H9 (cell line): ENCODE measurements at regions not wholly inside any gene's neighbourhood (a gene's known extent, or its start where the extent isn't known, plus 50 kb on each side); places are given as distances from the start of the nearest gene placed in this dataset.

Experiments
- DNase-seq: peaks from one replicate; pipeline ENCODE4 v3.0.0-alpha.2; 2017
- H2AFZ ChIP-seq: one replicate; pipeline ENCODE4 v1.6.1; 2013; ENCODE audit warnings: mild to moderate bottlenecking, low read length, control low read depth, moderate library complexity
- H2AK5ac ChIP-seq: 2 replicates; pipeline ENCODE4 v1.6.1; 2013; ENCODE audit warnings: low read length, control low read depth, mixed read lengths; ENCODE audit not compliant: insufficient read length
- H2BK120ac ChIP-seq: one replicate; pipeline ENCODE4 v1.6.1; 2013; ENCODE audit warnings: low read depth, mild to moderate bottlenecking, low read length, control low read depth, inconsistent platforms; ENCODE audit not compliant: poor library complexity, severe bottlenecking
- H2BK12ac ChIP-seq: 2 replicates; pipeline ENCODE4 v1.6.1; 2013; ENCODE audit warnings: low read length, control low read depth, mixed read lengths, low read depth; ENCODE audit not compliant: insufficient read length
- H2BK15ac ChIP-seq: 2 replicates; pipeline ENCODE4 v1.6.1; 2013; ENCODE audit warnings: low read depth, low read length, control low read depth
- H2BK20ac ChIP-seq: one replicate; pipeline ENCODE4 v1.6.1; 2013; ENCODE audit warnings: low read depth, mild to moderate bottlenecking, low read length, control low read depth, inconsistent platforms; ENCODE audit not compliant: poor library complexity, severe bottlenecking
- H2BK5ac ChIP-seq: 2 replicates; pipeline ENCODE4 v1.6.1; 2013; ENCODE audit warnings: low read length, control low read depth, mixed read lengths; ENCODE audit not compliant: insufficient read length
- H3K14ac ChIP-seq: 2 replicates; pipeline ENCODE4 v1.6.1; 2013; ENCODE audit warnings: low read length, control low read depth; ENCODE audit not compliant: insufficient read depth
- H3K18ac ChIP-seq: 2 replicates; pipeline ENCODE4 v1.6.1; 2013; ENCODE audit warnings: low read depth, mild to moderate bottlenecking, mixed read lengths, low read length, control low read depth; ENCODE audit not compliant: insufficient read length
- H3K23ac ChIP-seq: 2 replicates; pipeline ENCODE4 v1.6.1; 2013; ENCODE audit warnings: low read length, control low read depth, mixed read lengths, low read depth; ENCODE audit not compliant: insufficient read length
- H3K23me2 ChIP-seq: 2 replicates; pipeline ENCODE4 v1.6.1; 2013; ENCODE audit warnings: low read depth, mild to moderate bottlenecking, mixed read lengths, low read length, control low read depth; ENCODE audit not compliant: insufficient read length, poor library complexity, severe bottlenecking
- H3K27ac ChIP-seq: 2 replicates; pipeline ENCODE4 v1.5.1; 2013; ENCODE audit warnings: low read length, control low read depth, mixed read lengths, low read depth; ENCODE audit not compliant: insufficient read length
- H3K27me3 ChIP-seq: 2 replicates; pipeline ENCODE4 v1.6.1; 2013; ENCODE audit warnings: low read length, control low read depth, inconsistent platforms; ENCODE audit not compliant: insufficient read depth
- H3K4ac ChIP-seq: 2 replicates; pipeline ENCODE4 v1.6.1; 2013; ENCODE audit warnings: low read depth, mild to moderate bottlenecking, control low read depth, inconsistent platforms, low read length, moderate library complexity
- H3K4me1 ChIP-seq: 2 replicates; pipeline ENCODE4 v1.6.1; 2013; ENCODE audit warnings: low read length, control low read depth, inconsistent platforms; ENCODE audit not compliant: insufficient read depth
- H3K4me2 ChIP-seq: 2 replicates; pipeline ENCODE4 v1.6.1; 2013; ENCODE audit warnings: low read length, control low read depth, mixed read lengths; ENCODE audit not compliant: insufficient read length, insufficient read depth
- H3K56ac ChIP-seq: 2 replicates; pipeline ENCODE4 v1.6.1; 2013; ENCODE audit warnings: low read depth, mild to moderate bottlenecking, mixed read lengths, low read length, control low read depth; ENCODE audit not compliant: insufficient read length
- H3K79me1 ChIP-seq: 2 replicates; pipeline ENCODE4 v1.6.1; 2013; ENCODE audit warnings: low read depth, mild to moderate bottlenecking, moderate library complexity, low read length, control low read depth, inconsistent platforms; ENCODE audit not compliant: insufficient read depth, poor library complexity, severe bottlenecking
- H3K79me2 ChIP-seq: 2 replicates; pipeline ENCODE4 v1.6.1; 2013; ENCODE audit warnings: low read length, control low read depth, inconsistent platforms; ENCODE audit not compliant: insufficient read depth
- H3K9ac ChIP-seq: 2 replicates; pipeline ENCODE4 v1.6.1; 2013; ENCODE audit warnings: low read length, control low read depth, mixed read lengths; ENCODE audit not compliant: insufficient read length; ENCODE audit errors: extremely low read depth
- H3K9me3 ChIP-seq: one replicate; pipeline ENCODE4 v1.6.1; 2013; ENCODE audit warnings: low read depth, low read length, inconsistent platforms; ENCODE audit not compliant: control insufficient read depth
- H3T11ph ChIP-seq: one replicate; pipeline ENCODE4 v1.6.1; 2013; ENCODE audit warnings: mild to moderate bottlenecking, low read length, control low read depth, inconsistent platforms
- H4K20me1 ChIP-seq: one replicate; pipeline ENCODE4 v1.6.1; 2013; ENCODE audit not compliant: control insufficient read depth, insufficient read length, insufficient read depth
- H4K5ac ChIP-seq: 2 replicates; pipeline ENCODE4 v1.6.1; 2013; ENCODE audit warnings: low read depth, mild to moderate bottlenecking, mixed read lengths, low read length, control low read depth; ENCODE audit not compliant: insufficient read length
- H4K8ac ChIP-seq: replicated peaks from 2 replicates; pipeline ENCODE4 v1.6.1; 2013; ENCODE audit warnings: low read length, control low read depth, mixed read lengths, low read depth; ENCODE audit not compliant: insufficient read length
- H4K91ac ChIP-seq: 2 replicates; pipeline ENCODE4 v1.6.1; 2013; ENCODE audit warnings: low read depth, mild to moderate bottlenecking, moderate library complexity, mixed read lengths, low read length, control low read depth; ENCODE audit not compliant: insufficient read length
- H3K27ac Mint-ChIP-seq, 3 experiments: 2 replicates in 2 of 3; 3 replicates in 1 of 3; pipeline ENCODE4 v1.8.0; 2020 to 2021; ENCODE audit warnings: mixed read lengths in 3 of 3, mild to moderate bottlenecking in 1 of 3, moderate library complexity in 1 of 3
- H3K27me3 Mint-ChIP-seq: 2 replicates; pipeline ENCODE4 v1.8.0; 2021; ENCODE audit warnings: low read depth, mild to moderate bottlenecking, moderate library complexity, mixed read lengths
- H3K36me3 Mint-ChIP-seq, 3 experiments: 2 replicates in 2 of 3; 3 replicates in 1 of 3; pipeline ENCODE4 v1.8.0; 2020 to 2021; ENCODE audit warnings: low read depth in 3 of 3, mixed read lengths in 3 of 3; ENCODE audit not compliant: insufficient read depth in 1 of 3
- H3K4me1 Mint-ChIP-seq, 2 experiments: 2 replicates each; pipeline ENCODE4 v1.8.0; 2020; ENCODE audit warnings: mixed read lengths in 2 of 2
- H3K4me3 Mint-ChIP-seq, 2 experiments: 2 replicates in 1 of 2; 3 replicates in 1 of 2; pipeline ENCODE4 v1.8.0; 2020 to 2021; ENCODE audit warnings: mild to moderate bottlenecking in 2 of 2, mixed read lengths in 2 of 2, moderate library complexity in 1 of 2
- H3K9me3 Mint-ChIP-seq, 2 experiments: 2 replicates in 1 of 2; 3 replicates in 1 of 2; pipeline ENCODE4 v1.8.0; 2020; ENCODE audit warnings: mild to moderate bottlenecking in 2 of 2, mixed read lengths in 2 of 2, moderate library complexity in 1 of 2
- CTCF ChIP-seq: fragments of 200-600 bp; sonication (generic); conservative IDR thresholded peaks from 3 replicates; pipeline ENCODE4 v1.8.0; 2021; ENCODE audit warnings: antibody characterized with exemption, mild to moderate bottlenecking

DNA sequence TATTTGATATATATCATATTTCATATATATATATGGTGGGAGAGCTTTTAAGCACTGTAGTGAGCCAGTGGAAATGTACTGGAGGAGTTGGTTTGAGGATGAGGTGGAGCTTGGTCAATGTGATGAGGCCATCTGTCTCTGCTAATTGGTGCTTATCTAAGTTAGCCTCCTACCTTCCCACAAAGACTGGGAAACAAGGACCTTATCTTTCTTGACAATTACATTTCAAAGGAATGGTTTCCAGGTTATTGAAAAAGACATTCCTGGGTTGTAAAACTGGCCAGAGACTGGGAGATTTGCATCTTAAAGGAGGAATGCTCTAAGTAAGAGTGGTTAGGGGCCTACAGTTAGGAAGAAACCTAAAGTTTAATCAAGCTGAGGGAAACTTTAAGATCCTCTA lies 212.8 kb upstream of the SYT1 start:
- Histone ChIP-seq H2BK20ac (no peak overlapping the region), H3K18ac (no peak overlapping the region), H2BK5ac (no peak overlapping the region), H2BK15ac (no peak overlapping the region), H3K9ac (no peak overlapping the region), H2BK120ac (no peak overlapping the region), H4K20me1 (no peaks in the 10 kb centered on the region), H4K91ac (no peak overlapping the region), H3K79me2 (no peaks in the 10 kb centered on the region), H3K14ac (no peak overlapping the region), H2AK5ac (no peak overlapping the region), H3K23me2 (no peaks in the 10 kb centered on the region), H3K9me3 (no peaks in the 10 kb centered on the region), H3K27me3 (peaks cover 34% of the 10 kb centered on the region), H3K27ac (no peak overlapping the region), H3K4me2 (no peak overlapping the region), H3T11ph (no peak overlapping the region), H4K5ac (no peak overlapping the region), H2BK12ac (no peak overlapping the region), H3K56ac (no peak overlapping the region), H4K8ac (no peak overlapping the region), H3K79me1 (no peaks in the 10 kb centered on the region), H3K4me1 (no peaks in the 10 kb centered on the region), H3K23ac (no peak overlapping the region), H3K4ac (no peak overlapping the region), H2AFZ (no peak overlapping the region)
- Mint-ChIP-seq H3K4me3 (no peak overlapping the region; a peak in 1 of 5 replicates), H3K27ac (no peak overlapping the region), H3K27me3 (peaks cover 92% of the 10 kb centered on the region), H3K36me3 (no peaks in the 10 kb centered on the region; a peak in 1 of 7 replicates), H3K4me1 (0 out of 4 replicates have a peak, but pooled peaks cover 0 to 3% of the 10 kb centered on the region in 2 experiments), H3K9me3 (peaks cover 6 to 17% of the 10 kb centered on the region in 2 experiments; a peak in 4 of 5 replicates)
- no peak for TF ChIP-seq CTCF
- DNase-seq: peak; percentile 41
